HG03432 (cell line): ENCODE measurements at regions not wholly inside any gene's neighbourhood (a gene's known extent, or its start where the extent isn't known, plus 50 kb on each side); places are given as distances from the start of the nearest gene placed in this dataset.
"Not testable (repeated sequence)": the region's sequence is repeated elsewhere in the genome, so short reads cannot be mapped to it uniquely, and the experiment has no call there.

Source experiments
- ATAC-seq: cut with Tn5 transposase; IDR thresholded peaks from one replicate; pipeline ENCODE4 v1.9.1; 2021; ENCODE audit warnings: mild to moderate bottlenecking, moderate library complexity; ENCODE audit not compliant: unreplicated experiment

DNA sequence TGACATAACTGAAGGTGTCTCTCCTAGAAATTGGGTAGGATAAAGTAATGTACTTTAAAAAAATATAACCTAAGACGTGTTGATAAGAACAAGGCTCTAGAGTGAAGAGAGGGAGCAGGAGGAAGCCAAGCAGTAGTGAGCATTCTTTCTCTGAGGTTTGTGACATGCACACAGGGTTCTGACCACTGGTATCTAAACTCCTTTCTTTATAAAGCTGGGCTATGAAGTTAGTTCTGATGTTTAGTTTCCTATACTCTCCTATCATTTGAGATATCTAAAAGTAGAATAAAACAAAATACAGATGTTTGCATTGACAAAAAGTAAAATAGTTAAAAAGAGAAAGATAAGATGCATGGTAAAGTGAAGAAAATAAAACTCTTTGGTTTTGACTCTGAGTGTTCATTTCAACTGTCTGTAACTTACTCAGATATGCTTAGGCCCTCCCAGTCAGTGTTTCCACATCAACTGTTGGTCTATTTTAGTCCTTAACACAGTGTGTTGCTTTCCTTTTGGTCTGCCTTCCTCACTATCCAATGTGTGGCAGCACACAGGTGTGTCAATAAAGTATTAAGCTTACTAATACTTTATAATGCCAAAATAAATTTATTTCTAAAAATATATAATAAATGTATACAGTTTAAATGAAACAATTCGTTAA is 543.5 kb downstream of the PTPRC start:
- ATAC-seq, result peak; percentile 52

DNA sequence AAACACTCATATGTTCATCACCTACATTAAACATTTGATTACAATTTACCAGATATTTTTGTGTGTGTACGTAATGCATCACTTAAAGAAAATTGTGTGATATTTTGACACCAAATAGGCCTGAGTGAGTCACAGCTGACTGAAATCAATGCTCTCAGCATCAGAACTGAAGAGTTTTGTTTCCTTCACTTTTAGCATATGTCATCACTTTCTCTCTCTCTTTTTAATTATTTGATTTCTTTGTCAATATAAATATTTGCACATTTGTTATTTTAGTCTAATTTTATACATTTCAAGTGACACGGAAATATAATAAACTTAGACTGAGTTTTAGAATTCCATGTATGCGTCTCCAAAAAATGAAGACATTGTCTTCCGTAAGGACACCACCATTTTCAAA is 545.3 kb downstream of the PTPRC start:
- no peak for ATAC-seq

DNA sequence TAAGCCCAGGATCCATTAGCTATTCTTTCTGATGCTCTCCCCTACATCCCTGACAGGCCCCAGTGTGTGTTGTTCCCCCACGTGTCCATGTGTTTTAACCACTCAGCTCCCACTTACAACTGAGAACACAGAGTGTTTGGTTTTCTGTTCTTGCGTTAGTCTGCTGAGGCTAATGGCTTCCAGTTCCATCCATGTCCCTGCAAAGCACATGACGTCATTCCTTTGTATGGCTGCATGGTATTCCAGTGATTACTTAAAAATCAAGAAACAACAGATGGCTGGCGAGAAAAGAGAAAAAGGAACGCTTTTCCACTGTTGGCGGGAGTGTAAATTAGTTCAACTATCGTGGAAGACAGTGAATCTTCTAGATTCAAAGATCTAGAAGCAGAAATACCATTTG is 556.0 kb downstream of the PTPRC start:
- no peak for ATAC-seq

DNA sequence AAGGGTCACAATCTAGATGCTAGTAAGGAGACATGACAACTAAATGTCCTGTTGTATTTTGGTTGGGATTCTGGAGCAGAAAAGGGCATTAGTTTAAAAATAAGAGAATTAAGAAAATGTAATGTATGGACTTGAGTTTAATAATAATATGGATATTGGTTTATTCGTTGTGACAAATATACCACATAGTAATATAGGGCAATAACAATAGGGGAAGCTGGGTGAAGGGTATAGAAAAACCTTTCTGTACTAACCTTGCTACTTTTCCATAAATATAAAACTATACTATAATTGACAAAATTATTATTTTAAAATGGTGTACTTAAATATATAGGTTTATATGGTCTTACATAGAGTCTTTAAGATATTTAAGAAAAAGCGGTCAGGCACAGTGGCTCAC is 558.9 kb downstream of the PTPRC start:
- no peak for ATAC-seq

DNA sequence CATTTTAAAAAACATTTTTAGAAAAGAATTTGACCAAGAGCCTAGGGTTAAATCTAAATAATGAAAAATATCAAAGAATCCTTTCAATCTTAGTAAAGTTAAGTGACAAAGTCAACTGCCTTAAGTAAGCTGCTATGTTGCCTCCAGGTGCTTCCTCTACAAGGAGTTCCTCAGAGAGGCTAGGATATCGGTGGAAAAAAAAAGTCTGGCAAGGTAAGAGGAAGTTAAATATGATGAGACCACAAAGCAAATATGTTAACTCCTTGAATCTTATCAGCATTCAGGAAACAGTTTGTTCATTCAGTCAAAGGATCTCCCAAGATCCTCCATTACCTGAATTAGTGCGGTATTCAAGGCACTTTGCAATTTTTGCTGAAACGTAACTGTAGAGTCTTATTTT is 563.5 kb downstream of the PTPRC start:
- no peak for ATAC-seq

DNA sequence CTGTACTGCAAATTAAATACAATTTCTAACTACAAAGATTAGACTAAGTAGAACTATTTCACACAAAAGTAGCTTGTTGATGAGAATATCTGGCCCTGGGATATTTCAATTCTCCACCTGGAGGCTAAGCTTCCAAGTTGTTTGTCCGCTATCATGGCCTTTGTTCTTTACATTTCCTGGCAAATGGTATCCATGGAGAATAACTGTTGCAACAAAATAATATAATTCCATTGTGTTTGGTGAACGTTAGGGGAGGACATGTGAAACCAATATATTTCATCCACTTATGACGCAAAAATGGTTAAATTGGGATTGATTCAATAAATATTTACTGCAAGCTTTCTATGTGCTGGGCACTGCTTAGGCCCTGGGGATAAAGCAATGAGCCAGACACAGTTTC is 565.4 kb downstream of the PTPRC start:
- no peak for ATAC-seq

DNA sequence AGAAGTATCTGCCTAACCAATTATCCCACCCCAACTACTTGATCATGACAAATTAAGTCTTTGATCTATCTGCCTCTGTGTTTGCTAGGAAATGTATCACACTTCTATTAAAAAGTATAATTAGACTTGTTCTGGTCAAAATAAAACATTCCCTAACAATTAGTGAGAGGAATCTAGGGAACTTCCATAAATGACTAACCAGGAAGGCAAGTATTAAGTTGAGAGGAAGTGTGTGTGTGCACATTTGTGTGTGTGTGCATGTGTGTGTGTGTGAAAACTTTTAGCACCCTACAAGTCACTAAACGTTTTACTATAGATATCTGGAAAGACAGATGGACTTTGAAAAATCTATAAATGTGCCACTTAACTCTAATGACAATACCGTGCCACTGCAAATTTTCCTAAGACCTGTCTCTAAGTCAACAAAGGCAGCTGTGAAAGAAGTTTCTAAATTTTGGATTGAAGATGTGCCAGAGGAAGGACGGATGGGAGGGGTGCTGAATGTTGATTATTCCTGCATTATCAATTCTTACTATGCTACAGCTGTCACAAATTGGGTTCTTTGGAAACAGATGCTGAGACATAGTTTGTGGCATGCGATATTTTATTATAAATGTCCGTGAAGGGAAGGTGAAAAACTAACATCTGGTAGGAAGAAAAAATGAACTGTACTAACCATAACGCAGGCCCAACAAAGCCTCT is 567.1 kb downstream of the PTPRC start:
- no peak for ATAC-seq

DNA sequence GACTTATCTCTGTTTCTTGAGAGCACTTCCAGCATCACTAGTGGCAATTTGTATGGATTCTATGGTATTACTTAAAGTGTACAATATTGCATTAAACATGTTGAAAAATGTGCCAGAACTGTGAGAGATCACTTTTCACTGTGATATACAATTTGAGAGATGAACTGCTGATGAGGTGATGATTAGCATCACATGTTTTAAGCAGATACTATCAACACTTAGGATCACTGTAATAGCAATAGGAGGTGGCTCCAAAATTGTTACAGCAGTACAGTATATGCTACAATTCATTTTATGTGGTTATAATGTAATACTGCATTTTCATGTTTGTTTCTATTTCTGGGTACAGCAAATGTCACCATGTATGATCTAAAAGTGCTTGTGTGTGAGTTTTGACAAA is 570.0 kb downstream of the PTPRC start:
- no peak for ATAC-seq

DNA sequence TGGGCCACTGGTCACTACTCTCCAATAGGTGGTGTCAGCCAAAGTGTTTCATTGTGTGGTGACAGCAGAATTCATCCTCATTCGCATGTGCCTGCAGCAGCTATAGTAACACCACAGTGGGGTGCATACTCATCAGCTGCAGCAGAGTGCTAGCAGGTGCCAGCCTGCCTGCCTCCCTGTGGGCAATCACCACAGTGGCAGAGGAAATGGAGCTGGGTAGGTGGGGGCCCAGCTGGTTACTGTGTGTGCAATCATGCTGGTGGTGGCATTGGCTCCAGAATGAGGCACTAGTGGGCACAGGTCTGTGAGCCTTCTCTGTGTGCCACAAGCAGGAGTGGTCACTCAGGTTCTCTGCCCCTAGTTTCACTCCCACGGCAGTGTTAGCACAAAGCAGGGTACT is 579.2 kb downstream of the PTPRC start:
- no peak for ATAC-seq

DNA sequence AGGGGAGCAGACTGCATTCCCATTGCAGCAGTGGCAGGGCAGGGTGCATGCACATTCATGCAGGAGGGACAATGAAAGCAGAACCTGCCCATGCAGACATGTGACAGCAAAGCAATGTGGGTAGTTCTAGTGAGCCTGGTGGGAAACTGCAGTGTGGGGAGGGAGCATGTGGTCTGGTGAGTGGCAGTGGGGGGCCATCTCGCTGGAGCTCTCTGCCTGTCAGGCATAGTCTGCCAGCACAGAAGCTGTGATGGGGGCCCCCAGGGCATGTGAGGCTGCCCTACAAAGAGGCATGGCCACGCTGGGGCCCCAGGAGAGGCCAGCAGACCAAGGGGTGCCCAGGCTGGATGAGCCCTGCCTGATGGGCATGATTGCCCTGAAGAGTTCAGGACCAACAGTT is 579.7 kb downstream of the PTPRC start:
- no peak for ATAC-seq

DNA sequence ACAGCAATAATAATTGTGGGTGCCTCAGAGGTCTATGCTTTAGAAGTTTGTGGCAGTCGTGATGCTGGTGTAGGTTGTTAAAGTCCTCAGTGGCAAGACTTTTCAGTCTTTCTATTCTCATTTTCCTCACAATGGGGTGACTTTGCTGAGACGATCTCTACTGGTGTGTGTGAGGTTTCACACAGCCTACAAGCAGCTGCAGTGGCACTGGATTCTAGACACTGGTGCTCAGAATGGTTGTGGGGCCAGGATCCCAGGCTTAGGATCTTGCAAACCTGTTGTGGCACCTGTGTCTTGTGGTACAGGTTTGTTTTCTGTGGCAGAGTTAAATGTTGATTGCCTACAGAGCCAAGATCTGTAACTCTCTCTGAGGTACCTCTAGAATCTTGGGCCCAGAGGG is 581.2 kb downstream of the PTPRC start:
- no peak for ATAC-seq

DNA sequence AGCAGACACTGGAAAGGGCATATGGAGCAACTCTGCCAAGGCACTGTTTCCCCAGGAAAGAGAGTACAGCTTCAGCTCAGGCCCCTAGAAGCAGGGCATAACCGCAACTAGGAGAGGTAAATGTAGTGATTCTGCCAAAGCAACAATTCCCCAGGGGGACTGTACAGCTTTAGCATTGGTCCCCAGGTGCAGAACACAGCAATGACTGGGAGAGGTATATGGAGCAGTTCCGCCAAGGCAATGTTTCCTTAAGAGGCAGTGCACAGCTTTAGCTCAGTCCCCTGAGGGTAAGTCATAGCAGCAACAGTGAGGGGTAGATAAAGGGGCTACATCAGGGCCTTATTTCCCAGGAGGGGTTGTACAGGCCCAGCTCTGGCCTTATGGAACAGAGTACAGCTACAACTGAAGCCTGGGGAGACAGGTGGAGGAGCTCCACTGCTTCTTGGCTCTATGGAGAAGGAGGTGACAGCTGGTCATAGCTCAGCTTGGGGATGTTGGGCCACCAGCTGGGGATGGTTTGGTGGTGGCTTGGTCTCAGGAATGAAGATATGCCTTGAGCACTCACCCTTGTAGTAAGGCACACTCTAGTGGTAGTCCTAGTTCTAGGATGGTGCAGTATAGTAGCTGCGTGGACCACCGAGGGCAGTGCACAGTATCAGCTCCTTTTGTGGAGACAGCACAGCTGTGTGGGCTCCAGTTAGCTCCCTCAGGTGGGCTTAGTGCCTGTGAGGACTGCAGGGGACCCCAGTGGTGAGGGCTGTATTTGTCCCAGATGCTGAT is 582.7 kb downstream of the PTPRC start:
- ATAC-seq, result peak; percentile 40

DNA sequence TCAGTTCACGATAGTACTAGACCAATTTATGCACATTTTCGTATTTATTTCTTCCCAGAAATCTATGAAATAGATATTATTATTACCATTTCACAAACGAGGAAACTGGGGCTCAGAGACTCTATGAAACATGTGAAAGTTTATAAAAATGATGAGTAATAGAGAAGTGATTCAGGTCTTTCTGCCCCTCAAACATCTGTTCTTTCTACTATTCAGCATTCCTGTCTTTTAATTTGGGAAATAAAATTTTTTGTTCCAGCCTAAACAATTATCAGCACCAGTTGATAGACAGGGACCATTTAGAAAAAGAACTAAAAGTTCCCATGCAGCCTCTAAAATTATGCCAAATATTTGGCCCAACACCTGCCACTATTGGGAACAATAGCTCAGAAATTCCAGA is 585.1 kb downstream of the PTPRC start:
- no peak for ATAC-seq

DNA sequence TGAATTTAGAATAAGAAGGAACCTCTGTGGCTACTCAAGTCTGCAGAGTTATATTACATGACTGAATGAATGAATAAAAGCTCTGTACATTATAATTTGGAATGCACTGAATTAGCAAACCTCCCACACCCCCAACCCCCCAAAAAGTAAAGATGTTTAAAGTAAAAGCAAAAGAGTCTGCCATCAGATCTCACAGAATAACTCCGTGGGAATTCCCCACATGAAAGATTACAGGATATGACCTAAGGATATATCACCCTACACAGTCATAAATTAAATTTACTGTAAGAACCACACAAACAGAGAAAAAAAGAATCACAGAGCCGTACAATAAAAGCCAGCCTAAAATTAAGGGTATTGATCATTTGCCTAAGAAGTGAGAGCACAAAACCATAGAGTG is 587.3 kb downstream of the PTPRC start:
- ATAC-seq, result peak; percentile 70

DNA sequence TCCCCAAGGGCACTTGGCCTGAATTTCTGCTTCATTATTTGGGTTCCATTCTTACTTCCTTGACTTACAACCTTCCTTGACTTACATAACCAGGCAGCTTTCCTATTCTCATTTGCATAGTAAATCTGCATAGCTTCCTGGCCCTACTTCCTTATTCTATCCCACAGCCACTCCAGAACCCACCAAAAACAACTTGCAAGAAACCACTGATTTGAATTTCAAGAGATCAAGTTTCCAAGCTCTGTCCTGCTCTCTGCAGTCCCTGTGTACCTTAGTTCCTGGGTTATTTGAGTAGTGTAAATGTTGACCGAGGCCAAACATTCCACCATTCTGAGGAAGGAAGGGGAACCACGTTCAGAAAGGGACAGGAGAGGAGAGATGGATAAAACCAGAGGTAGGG is 603.3 kb downstream of the PTPRC start:
- no peak for ATAC-seq

DNA sequence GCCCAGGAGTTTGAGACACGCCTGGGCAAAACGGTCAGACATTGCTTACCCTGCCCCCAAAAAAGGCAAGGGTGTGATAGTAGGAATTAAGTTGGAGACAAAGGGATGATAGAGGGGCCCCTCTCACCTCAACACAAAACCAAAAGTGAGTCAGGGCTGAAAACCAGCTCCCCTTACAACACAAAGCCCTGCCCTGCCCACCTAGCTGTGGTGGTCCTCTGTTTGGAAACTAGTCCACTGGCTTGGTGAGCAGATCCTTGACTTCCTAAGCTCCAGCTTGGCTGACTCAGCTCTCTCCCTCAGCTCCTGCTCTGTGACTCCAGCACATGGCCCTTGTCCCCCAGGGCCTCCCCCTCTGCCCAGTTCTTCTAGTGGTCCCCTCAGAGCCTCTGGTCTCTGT is 603.8 kb downstream of the PTPRC start:
- ATAC-seq, result no peak

DNA sequence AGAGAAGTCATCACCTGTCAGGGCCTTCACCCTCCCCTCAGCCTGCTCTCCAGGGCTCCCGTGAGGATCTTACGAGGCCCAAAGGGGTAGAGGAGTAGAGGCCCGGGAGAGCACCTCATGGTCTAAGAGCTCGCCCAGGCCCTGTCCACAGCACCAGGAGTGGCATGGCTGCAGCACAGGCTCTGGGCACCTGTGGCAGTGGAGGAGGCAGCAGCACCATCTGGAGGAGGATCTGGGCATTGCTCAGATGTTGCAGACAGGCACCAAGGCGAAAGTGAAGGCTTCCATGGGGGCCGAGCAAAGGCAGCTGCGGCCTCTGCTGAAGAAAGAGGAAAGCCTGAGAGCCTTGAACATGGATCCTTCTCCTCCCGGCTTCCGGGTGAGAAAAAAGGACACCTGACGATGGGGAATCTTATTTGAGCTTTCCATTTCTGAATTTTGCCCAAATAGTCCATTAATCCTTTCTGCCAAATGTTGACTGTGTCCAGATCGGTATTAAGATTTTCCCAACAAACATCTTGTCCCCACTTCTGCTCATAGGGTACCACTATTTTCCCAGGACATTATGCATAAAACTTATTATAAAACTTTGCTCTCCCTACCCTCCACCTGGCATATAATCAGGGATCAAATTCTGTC is 604.7 kb downstream of the PTPRC start:
- ATAC-seq, result peak; percentile 99

DNA sequence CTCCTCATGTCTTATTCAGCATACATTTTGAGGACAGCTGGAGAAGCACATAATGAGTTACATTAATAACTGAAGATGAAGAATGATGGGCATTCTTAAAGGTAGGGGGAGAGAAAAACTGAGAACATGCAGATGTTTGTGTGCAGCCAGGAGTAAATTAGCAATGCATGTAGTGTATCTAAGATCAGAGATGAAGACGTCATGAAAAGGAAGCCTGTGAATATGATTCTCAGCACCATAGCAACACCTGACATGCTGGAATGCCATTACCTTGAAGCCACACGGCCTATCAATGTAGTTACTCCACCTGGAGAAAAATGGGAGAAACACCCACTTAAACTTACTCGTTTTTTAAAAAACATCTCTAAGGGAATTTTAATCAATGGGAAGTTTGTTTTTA is 607.1 kb downstream of the PTPRC start:
- no peak for ATAC-seq

DNA sequence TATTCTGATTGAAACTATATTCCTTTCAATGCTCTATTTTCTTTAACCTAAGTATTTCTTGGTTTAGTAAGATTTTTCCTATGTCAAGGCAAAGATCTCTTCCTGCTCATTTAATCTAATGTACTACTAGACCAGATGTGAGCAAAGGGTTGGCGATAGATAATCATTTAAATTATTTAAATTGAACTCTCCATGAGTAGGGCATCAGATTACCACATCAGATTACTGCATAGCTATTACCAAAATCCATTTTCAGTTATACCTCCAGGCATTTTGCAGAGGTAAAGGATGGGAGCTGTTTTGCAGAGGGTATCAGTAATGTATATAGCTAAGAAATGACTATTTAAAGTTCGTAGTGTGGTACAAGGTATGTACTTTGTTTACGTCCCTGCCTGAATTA is 607.9 kb downstream of the PTPRC start:
- ATAC-seq, result no peak

DNA sequence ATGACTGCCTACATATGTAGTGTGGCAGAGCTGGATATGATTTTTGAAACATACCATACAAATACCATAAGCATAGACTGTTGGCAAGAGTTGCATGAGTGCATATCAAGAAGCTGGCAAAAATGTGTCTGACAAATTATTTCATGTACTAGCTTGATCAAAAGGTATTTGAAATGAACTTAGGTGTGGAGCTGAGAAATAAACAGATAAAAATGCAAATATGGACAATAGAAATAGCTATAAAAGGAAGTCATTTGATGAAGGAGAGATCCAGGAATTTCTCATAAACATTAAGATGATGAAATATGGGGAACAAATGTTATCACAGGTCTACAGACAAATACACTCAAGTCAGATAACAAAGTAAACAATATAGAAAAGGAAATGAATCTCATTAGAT is 609.1 kb downstream of the PTPRC start:
- no peak for ATAC-seq

DNA sequence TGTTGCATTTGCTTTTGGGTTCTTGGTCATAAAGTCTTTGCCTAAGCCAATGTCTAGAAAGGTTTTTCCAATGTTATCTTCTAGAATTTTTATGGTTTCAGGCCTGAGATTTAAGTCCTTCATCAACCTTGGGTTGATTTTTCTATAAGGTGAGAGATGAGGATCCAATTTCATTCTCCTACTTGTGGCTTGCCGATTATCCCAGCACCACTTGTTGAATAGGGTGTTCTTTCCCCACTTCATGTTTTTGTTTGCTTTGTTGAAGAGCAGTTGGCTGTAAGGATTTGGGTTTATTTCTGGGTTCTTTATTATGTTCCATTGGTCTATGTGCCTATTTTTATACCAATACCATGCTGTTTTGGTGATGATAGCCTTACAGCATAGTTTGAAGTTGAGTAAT is 615.2 kb downstream of the PTPRC start:
- ATAC-seq, result not testable (repeated sequence)

DNA sequence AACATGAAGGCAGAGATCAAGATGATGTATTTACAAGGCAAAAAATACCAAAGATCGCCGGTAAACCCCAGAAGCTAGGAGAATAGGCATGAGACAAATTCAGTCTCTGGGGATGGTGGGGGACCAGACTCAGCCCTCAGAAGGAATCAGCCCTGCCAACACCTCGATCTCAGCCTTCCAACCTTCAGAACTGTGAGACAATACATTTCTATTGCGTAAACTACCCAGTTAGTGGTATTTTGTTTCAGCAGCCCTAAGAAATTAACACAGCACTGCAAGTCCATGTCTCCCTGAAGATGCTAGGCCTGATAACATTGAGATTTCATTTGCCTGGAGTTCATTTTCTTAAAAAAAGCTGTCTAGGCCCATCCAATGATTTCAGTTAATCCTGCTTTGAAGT is 622.5 kb downstream of the PTPRC start:
- ATAC-seq, result no peak
